RWPE1 (cell line): ENCODE measurements at regions not wholly inside any gene's neighbourhood (a gene's known extent, or its start where the extent isn't known, plus 50 kb on each side); places are given as distances from the start of the nearest gene placed in this dataset.

Experiments
- CTCF ChIA-PET: fragments of 350-600 bp; sonication (Branson Sonifier 250); formaldehyde crosslinking; extraction: SDS; loops from one replicate; lab custom pipeline; 2021; lab: Yijun Ruan, JAX
- POLR2A ChIA-PET: fragments of 400-600 bp; formaldehyde crosslinking; extraction: SDS; loops from one replicate; lab custom pipeline; 2020; ENCODE audit warnings: antibody characterized with exemption; ENCODE audit not compliant: low non-redundant PET; lab: Yijun Ruan, JAX
- DNase-seq: peaks from one replicate; pipeline ENCODE4 v3.0.0; 2012; ENCODE audit warnings: low spot score
- H3K27ac ChIP-seq: fragments of 450-650 bp; 2 replicates; pipeline ENCODE4 v1.5.1; 2017
- TF ChIP-seq, protein P1 (sequence below): fragments of 450-650 bp; conservative IDR thresholded peaks from 2 replicates; pipeline ENCODE4 v1.5.1; 2017; ENCODE audit warnings: low read depth, mild to moderate bottlenecking

DNA sequence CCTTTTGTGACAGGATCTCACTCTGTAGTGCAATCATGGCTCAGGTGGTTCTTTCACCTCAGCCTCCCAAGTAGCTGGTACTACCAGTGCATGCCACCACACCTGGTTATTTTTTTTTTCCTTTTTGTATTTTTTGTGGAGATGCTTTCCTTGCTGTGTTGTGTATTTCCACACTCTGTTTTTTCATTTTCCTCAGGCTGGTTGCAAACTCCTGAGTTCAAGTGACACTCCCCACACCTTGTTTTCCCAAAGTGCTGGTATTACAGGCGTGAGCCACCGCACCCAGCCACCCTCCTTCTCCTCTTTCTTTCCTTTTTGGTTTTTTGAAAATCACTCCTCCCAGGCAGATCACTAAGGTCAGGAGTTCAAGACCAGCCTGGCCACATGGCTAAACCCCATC, 65.0 kb downstream of the MYCN start:
- DNase-seq = no peak
- POLR2A ChIA-PET = no interaction called here
- TF ChIP-seq, protein P1, sequence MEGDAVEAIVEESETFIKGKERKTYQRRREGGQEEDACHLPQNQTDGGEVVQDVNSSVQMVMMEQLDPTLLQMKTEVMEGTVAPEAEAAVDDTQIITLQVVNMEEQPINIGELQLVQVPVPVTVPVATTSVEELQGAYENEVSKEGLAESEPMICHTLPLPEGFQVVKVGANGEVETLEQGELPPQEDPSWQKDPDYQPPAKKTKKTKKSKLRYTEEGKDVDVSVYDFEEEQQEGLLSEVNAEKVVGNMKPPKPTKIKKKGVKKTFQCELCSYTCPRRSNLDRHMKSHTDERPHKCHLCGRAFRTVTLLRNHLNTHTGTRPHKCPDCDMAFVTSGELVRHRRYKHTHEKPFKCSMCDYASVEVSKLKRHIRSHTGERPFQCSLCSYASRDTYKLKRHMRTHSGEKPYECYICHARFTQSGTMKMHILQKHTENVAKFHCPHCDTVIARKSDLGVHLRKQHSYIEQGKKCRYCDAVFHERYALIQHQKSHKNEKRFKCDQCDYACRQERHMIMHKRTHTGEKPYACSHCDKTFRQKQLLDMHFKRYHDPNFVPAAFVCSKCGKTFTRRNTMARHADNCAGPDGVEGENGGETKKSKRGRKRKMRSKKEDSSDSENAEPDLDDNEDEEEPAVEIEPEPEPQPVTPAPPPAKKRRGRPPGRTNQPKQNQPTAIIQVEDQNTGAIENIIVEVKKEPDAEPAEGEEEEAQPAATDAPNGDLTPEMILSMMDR = no peak
- CTCF ChIA-PET = interaction anchor here (0.7 kb wide), 1 partner anchor 35 kb away, joined by 5 read pairs; no protein-coding TSS in a partner anchor
- no peak overlapping the region for H3K27ac ChIP-seq

DNA sequence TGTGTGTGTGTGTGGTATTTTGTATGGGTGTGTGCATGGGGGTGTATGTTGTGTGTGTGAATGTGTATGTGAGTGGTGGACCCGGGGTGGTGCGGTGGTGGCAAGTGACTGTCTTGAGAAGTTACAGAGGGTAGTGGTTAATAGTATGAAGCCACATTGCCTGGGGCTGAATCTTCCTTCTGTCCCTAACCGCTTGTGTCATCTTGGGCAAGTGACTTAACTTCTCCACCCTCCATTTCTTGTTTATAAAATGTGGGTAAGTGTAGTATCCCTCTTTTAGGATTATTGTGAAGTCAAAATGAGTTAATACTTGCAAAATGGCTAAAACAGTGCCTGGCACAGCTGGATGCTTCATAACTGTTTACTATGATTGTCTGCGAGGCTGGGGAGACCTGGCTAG, 63.5 kb downstream of the MYCN start:
- POLR2A ChIA-PET = no interaction called here
- TF ChIP-seq, protein P1 = no peak
- no peak overlapping the region for H3K27ac ChIP-seq
- CTCF ChIA-PET = no interaction called here
- no peak for DNase-seq

DNA sequence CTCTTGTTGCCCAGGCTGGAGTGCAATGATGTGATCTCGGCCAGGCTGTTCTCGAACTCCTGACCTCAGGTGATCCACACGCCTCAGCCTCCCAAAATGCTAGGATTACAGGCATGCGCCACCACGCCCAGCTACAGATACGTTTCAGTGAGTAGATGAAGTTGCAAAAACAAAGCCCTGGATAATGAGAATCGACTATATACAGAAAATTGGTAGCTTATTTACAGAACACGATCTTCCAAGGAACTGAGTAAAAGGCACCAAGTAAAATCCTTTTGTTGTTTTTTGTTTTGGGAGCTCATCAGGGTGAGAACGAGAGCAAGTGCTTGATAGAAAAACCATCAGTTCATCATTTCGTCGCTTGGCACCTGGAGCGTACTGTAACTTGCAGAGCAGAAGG, 62.8 kb downstream of the MYCN start:
- H3K27ac ChIP-seq = no peak overlapping the region
- TF ChIP-seq, protein P1 = no peak
- ChIA-PET CTCF (interaction anchor here (0.5 to 0.6 kb wide), 2 partner anchors 15 to 461 kb away, joined by 3 read pairs; no protein-coding TSS in a partner anchor), POLR2A (no interaction called here)
- no peak for DNase-seq

DNA sequence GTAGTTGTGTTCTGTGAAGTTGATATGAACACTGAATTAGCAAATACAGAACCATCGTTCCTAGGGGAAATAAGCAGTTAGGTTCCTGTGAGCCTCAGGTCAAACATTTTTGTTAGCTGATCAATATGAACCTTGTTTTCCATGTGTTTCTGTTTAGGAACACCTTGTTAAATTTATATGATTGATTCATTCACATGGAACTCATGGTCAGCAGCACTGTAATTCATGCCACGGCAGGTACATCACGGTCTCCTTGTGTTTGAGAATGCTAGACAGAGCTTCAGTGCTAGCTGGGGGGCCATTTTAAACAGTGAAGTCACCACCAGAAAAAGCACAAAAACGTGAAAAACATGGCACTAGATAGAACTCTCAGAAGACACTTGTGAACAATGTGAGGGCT, 62.2 kb downstream of the MYCN start:
- H3K27ac ChIP-seq = no peak overlapping the region
- TF ChIP-seq, protein P1 = no peak
- CTCF ChIA-PET = interaction anchor here (0.5 kb wide), 1 partner anchor 462 kb away, joined by 3 read pairs; no protein-coding TSS in a partner anchor
- no peak for DNase-seq
- POLR2A ChIA-PET = no interaction called here

DNA sequence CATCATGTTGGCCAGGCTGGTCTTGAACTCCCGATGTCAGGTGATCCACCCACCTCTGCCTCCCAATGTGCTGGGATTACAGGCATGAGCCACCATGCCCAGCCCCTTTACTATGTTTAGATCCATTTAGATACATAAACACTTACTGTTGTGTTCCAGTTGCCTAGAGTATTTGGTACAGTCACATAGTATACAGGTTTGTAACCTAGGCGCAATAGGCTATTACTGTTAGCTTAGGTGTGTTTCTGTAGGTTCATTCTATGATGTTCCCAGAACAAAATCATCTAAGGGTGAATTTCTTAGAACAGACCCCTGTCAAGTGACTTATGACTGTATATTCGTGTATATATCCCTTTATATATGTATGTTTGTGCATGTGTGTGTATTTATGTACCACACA, 61.8 kb downstream of the MYCN start:
- CTCF ChIA-PET = interaction anchor here (0.7 kb wide), 1 partner anchor 225 kb away, joined by 4 read pairs; no protein-coding TSS in a partner anchor
- no peak for DNase-seq
- POLR2A ChIA-PET = no interaction called here
- H3K27ac ChIP-seq = no peak overlapping the region
- TF ChIP-seq, protein P1 = no peak

DNA sequence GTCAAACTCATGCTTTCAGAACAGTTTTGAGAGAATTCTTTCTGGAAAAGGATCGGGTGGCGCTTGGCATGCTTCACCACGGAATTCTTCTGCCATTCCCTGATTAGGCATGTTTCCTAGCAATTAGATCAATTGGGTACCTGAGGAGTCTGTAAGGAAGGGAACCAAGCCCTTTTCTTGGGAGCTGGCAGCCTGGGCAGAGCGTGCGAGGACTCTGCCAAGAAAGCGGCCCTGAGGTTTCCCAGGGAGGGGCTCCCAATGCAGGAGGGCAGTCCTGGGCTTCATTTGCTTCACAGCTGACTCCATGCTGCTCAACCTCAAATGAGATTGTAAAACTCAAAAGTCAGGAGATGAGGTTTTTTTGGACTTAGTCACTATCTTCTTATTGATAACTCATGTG, 60.3 kb downstream of the MYCN start:
- H3K27ac ChIP-seq = no peak overlapping the region
- ChIA-PET CTCF (interaction anchor here (1.0 kb wide), 1 partner anchor 61 kb away, joined by 3 read pairs; no protein-coding TSS in a partner anchor), POLR2A (no interaction called here)
- TF ChIP-seq, protein P1 = no peak
- DNase-seq = no peak
